Stimulated activated naive CD8-positive, alpha-beta T cell treated with anti-CD3 and anti-CD28 coated beads, Interleukin-15, amount 100 ng/mL, for 72 hours (primary cell): ENCODE measurements at regions not wholly inside any gene's neighbourhood (a gene's known extent, or its start where the extent isn't known, plus 50 kb on each side); places are given as distances from the start of the nearest gene placed in this dataset.
A peak's percentile ranks its signal among the peaks of the same experiment; 100 is the strongest.
"Not testable (repeated sequence)": the region's sequence is repeated elsewhere in the genome, so short reads cannot be mapped to it uniquely, and the experiment has no call there.

ENCODE experiments used
- ATAC-seq: fragments of 150-1000 bp; cut with Tn5 transposase; 2 replicates; pipeline ENCODE4 v1.10.0; 2021; ENCODE audit warnings: mild to moderate bottlenecking, moderate library complexity
- DNase-seq, 2 donors: peaks; one replicate each; pipeline ENCODE4 v3.0.0; 2021 to 2022
- H3K27ac Mint-ChIP-seq, 2 donors: one replicate each; pipeline ENCODE4 v1.8.0; 2022; ENCODE audit warnings: mild to moderate bottlenecking in 2 of 2, mixed read lengths in 2 of 2, moderate library complexity in 2 of 2
- H3K27me3 Mint-ChIP-seq: one replicate; pipeline ENCODE4 v1.8.0; 2022; ENCODE audit warnings: mixed read lengths
- H3K4me1 Mint-ChIP-seq: one replicate; pipeline ENCODE4 v1.8.0; 2022; ENCODE audit warnings: mild to moderate bottlenecking, mixed read lengths
- H3K4me3 Mint-ChIP-seq, 2 donors: one replicate each; pipeline ENCODE4 v1.8.0; 2022; ENCODE audit warnings: mild to moderate bottlenecking in 2 of 2, mixed read lengths in 2 of 2, moderate library complexity in 1 of 2
- H3K9me3 Mint-ChIP-seq, 2 donors: one replicate each; pipeline ENCODE4 v1.8.0; 2022; ENCODE audit warnings: mixed read lengths in 2 of 2

- H3K9me3 Mint-ChIP-seq, result peaks cover 0 to 24% of the 10 kb centered on the region in 2 donors
- no peak overlapping the region for H3K4me3 Mint-ChIP-seq
- H3K4me1 Mint-ChIP-seq, result peaks cover 5% of the 10 kb centered on the region
- no peak overlapping the region for H3K27ac Mint-ChIP-seq
- H3K27me3 Mint-ChIP-seq, result peaks cover 14% of the 10 kb centered on the region
- ATAC-seq (peak; percentile 69), DNase-seq (no peak)
These were observed 329.2 kb downstream of the DTHD1 start for GRCh38 chr4:36610628-36611027.

- not testable (repeated sequence) for ATAC-seq, DNase-seq, H3K4me3 Mint-ChIP-seq, H3K4me1 Mint-ChIP-seq, H3K27ac Mint-ChIP-seq
- peaks cover 0 to 24% of the 10 kb centered on the region in 2 donors for H3K9me3 Mint-ChIP-seq
- peaks cover 14% of the 10 kb centered on the region for H3K27me3 Mint-ChIP-seq
These were observed 331.7 kb downstream of the DTHD1 start for GRCh38 chr4:36613142-36613541.

GRCh38 chr4:36614011-36614410 is 332.6 kb downstream of the DTHD1 start:
- ATAC-seq (no peak), DNase-seq (no peak)
- Mint-ChIP-seq H3K27ac (no peak overlapping the region), H3K9me3 (peaks cover 0 to 24% of the 10 kb centered on the region in 2 donors), H3K4me3 (no peak overlapping the region), H3K4me1 (peaks cover 5% of the 10 kb centered on the region), H3K27me3 (peaks cover 14% of the 10 kb centered on the region)

GRCh38 chr4:36618102-36618501 is 336.7 kb downstream of the DTHD1 start:
- Mint-ChIP-seq H3K27ac (no peak overlapping the region), H3K9me3 (no peaks in the 10 kb centered on the region), H3K4me1 (no peaks in the 10 kb centered on the region), H3K27me3 (peaks cover 2% of the 10 kb centered on the region), H3K4me3 (no peak overlapping the region)
- DNase-seq (no peak), ATAC-seq (no peak)

GRCh38 chr4:36624030-36624429 is 342.6 kb downstream of the DTHD1 start:
- H3K27me3 Mint-ChIP-seq, result no peaks in the 10 kb centered on the region
- ATAC-seq, result no peak
- DNase-seq, result no peak
- H3K9me3 Mint-ChIP-seq, result no peaks in the 10 kb centered on the region
- H3K4me1 Mint-ChIP-seq, result no peaks in the 10 kb centered on the region
- H3K4me3 Mint-ChIP-seq, result no peak overlapping the region
- H3K27ac Mint-ChIP-seq, result no peak overlapping the region

- Mint-ChIP-seq H3K27me3 (no peaks in the 10 kb centered on the region), H3K9me3 (no peaks in the 10 kb centered on the region), H3K4me1 (no peaks in the 10 kb centered on the region), H3K4me3 (no peak overlapping the region), H3K27ac (no peak overlapping the region)
- ATAC-seq (no peak), DNase-seq (no peak)
These were observed 356.9 kb downstream of the DTHD1 start for GRCh38 chr4:36638273-36638811.

GRCh38 chr4:36640876-36641275 is 359.5 kb downstream of the DTHD1 start:
- Mint-ChIP-seq H3K9me3 (no peaks in the 10 kb centered on the region), H3K27ac (no peak overlapping the region), H3K4me1 (no peaks in the 10 kb centered on the region), H3K4me3 (no peak overlapping the region), H3K27me3 (no peaks in the 10 kb centered on the region)
- DNase-seq (no peak), ATAC-seq (no peak)

GRCh38 chr4:36651253-36651652 is 369.8 kb downstream of the DTHD1 start:
- no peak overlapping the region for H3K27ac Mint-ChIP-seq
- DNase-seq, result no peak
- no peaks in the 10 kb centered on the region for H3K27me3 Mint-ChIP-seq
- peaks cover 6% of the 10 kb centered on the region for H3K4me1 Mint-ChIP-seq
- peak; percentile 73 for ATAC-seq
- no peaks in the 10 kb centered on the region for H3K9me3 Mint-ChIP-seq
- no peak overlapping the region for H3K4me3 Mint-ChIP-seq

GRCh38 chr4:36652857-36653256 is 371.4 kb downstream of the DTHD1 start:
- no peaks in the 10 kb centered on the region for H3K27me3 Mint-ChIP-seq
- no peak overlapping the region for H3K27ac Mint-ChIP-seq

GRCh38 chr4:36665985-36666527 is 384.6 kb downstream of the DTHD1 start:
- Mint-ChIP-seq H3K4me1 (no peaks in the 10 kb centered on the region), H3K4me3 (no peak overlapping the region), H3K27ac (no peak overlapping the region), H3K27me3 (no peaks in the 10 kb centered on the region), H3K9me3 (no peaks in the 10 kb centered on the region)
- DNase-seq, result no peak
- no peak for ATAC-seq

More at GRCh38 chr4:36652857-36653256, 371.4 kb downstream of the DTHD1 start:
- Mint-ChIP-seq H3K9me3 (no peaks in the 10 kb centered on the region), H3K4me3 (no peak overlapping the region), H3K4me1 (peaks cover 6% of the 10 kb centered on the region)
- ATAC-seq, result no peak
- DNase-seq, result no peak

GRCh38 chr4:36675436-36675835 is 394.0 kb downstream of the DTHD1 start:
- H3K4me3 Mint-ChIP-seq, result no peak overlapping the region
- no peak overlapping the region for H3K27ac Mint-ChIP-seq
- H3K9me3 Mint-ChIP-seq, result no peaks in the 10 kb centered on the region
- ATAC-seq, result no peak
- no peaks in the 10 kb centered on the region for H3K4me1 Mint-ChIP-seq
- no peaks in the 10 kb centered on the region for H3K27me3 Mint-ChIP-seq
- no peak for DNase-seq

GRCh38 chr4:36676139-36677050 is 395.0 kb downstream of the DTHD1 start:
- H3K9me3 Mint-ChIP-seq, result no peaks in the 10 kb centered on the region
- ATAC-seq (no peak), DNase-seq (no peak)
- H3K4me3 Mint-ChIP-seq, result no peak overlapping the region
- no peak overlapping the region for H3K27ac Mint-ChIP-seq
- no peaks in the 10 kb centered on the region for H3K27me3 Mint-ChIP-seq
- H3K4me1 Mint-ChIP-seq, result no peaks in the 10 kb centered on the region

GRCh38 chr4:36677112-36677511 is 395.7 kb downstream of the DTHD1 start:
- DNase-seq (no peak), ATAC-seq (no peak)
- no peak overlapping the region for H3K4me3 Mint-ChIP-seq
- H3K9me3 Mint-ChIP-seq, result no peaks in the 10 kb centered on the region
- no peaks in the 10 kb centered on the region for H3K4me1 Mint-ChIP-seq
- H3K27ac Mint-ChIP-seq, result no peak overlapping the region
- H3K27me3 Mint-ChIP-seq, result no peaks in the 10 kb centered on the region

- Mint-ChIP-seq H3K27me3 (no peaks in the 10 kb centered on the region), H3K27ac (no peak overlapping the region), H3K4me3 (no peak overlapping the region), H3K9me3 (no peaks in the 10 kb centered on the region), H3K4me1 (no peaks in the 10 kb centered on the region)
- ATAC-seq, result no peak
- DNase-seq, result no peak
These were observed 396.5 kb downstream of the DTHD1 start for GRCh38 chr4:36677874-36678273.

- ATAC-seq (no peak), DNase-seq (no peak)
- Mint-ChIP-seq H3K4me3 (no peak overlapping the region), H3K27me3 (no peaks in the 10 kb centered on the region), H3K27ac (no peak overlapping the region), H3K4me1 (no peaks in the 10 kb centered on the region), H3K9me3 (peaks cover 4 to 13% of the 10 kb centered on the region in 2 donors)
These were observed 406.3 kb downstream of the DTHD1 start for GRCh38 chr4:36687681-36688080.

- H3K27me3 Mint-ChIP-seq, result no peaks in the 10 kb centered on the region
- no peak for ATAC-seq
- no peak overlapping the region for H3K4me3 Mint-ChIP-seq
- H3K27ac Mint-ChIP-seq, result no peak overlapping the region
- H3K4me1 Mint-ChIP-seq, result no peaks in the 10 kb centered on the region
- DNase-seq, result no peak
- H3K9me3 Mint-ChIP-seq, result peaks cover 4 to 13% of the 10 kb centered on the region in 2 donors
These were observed 411.2 kb downstream of the DTHD1 start for GRCh38 chr4:36692586-36692985.
